ENCODE measurements at regions not wholly inside any gene's neighbourhood (a gene's known extent, or its start where the extent isn't known, plus 50 kb on each side); places are given as distances from the start of the nearest gene placed in this dataset.

DNA sequence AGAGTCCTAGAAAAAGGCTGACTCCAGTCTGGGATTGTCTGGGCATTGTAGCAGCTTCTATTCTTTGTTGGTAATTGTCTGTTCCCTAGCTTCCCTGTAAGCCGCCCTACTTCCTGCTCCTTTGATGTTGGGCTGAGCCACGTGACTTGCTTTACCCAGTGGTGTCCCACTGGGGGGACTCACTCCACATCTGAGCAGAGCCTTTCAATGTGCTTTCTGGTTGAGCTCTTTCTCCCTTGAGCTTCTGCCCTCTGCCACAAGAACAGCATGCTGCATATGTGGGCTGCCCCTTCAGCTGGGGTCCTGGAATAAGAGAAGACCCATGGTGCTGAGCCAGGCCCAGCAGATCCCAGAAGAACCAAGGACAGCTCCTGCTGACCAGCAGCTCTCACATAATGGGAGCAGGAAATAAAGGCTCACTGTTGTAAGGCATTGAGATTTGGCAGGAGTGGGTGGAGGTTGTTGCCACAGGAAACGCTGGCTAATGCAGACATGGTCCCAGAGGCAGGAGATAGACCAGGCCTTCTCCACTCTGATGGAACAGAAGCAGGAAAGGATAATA, 276.3 kb upstream of the GJB5 start:
- TF ChIP-seq, protein P1, sequence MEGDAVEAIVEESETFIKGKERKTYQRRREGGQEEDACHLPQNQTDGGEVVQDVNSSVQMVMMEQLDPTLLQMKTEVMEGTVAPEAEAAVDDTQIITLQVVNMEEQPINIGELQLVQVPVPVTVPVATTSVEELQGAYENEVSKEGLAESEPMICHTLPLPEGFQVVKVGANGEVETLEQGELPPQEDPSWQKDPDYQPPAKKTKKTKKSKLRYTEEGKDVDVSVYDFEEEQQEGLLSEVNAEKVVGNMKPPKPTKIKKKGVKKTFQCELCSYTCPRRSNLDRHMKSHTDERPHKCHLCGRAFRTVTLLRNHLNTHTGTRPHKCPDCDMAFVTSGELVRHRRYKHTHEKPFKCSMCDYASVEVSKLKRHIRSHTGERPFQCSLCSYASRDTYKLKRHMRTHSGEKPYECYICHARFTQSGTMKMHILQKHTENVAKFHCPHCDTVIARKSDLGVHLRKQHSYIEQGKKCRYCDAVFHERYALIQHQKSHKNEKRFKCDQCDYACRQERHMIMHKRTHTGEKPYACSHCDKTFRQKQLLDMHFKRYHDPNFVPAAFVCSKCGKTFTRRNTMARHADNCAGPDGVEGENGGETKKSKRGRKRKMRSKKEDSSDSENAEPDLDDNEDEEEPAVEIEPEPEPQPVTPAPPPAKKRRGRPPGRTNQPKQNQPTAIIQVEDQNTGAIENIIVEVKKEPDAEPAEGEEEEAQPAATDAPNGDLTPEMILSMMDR (IDR thresholded peaks at IDR 0.05), result no peak
- ATAC-seq (ENCODE audit: low FRiP score) (no peak), DNase-seq (ENCODE audit: low spot score) (no peak)

DNA sequence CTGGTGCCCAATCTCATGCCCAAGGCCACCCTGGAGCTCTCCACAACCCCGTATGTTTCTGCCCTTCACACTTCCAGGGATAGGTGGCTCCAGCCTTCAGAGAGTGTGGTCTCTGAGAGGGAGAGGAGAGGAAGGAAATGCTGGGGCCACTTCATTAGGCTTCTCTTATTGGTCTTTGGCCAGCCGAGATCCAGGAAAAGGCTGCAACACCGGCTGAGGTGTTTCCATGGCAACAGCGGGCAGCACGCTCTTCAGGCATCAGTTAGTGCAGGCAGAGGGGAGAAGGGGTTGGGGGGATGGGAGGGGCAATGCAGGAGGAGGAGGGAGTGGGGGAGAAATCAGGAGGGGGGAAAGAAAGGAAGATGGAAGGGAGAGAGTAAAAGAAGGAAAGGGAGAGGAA, 275.1 kb upstream of the GJB5 start:
- TF ChIP-seq, protein P1 (IDR thresholded peaks at IDR 0.05), result no peak
- DNase-seq (ENCODE audit: low spot score) (no peak), ATAC-seq (ENCODE audit: low FRiP score) (no peak)

DNA sequence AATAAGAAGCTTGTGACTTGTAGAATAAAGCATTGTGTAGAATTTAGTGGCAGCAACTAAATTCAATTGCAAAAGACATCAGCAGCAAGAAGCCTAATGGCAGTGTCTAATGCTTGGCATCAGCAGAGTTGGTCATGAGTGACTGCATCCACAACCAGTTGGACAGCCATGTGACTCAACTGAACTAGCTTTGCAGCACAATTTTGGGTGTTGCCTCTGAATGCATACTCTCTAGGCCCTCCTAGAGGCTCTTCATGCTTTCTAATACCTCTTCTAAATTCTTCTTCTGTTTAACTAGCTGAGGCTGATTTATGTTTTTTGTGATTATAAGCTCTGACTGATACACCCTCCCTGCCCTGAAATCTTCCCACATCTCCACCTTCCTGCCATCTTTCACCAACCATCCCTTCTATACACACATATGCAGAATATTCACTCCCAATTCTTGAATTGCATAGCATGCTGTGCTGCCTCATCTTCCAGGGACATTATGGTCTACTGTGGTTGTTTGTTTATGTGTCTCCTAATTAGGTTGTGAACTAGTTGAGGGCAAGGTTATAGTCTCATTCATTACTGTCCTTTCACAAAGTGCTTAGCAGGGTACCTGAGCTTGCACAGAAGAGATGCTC, 266.7 kb upstream of the GJB5 start:
- ATAC-seq (ENCODE audit: low FRiP score) (no peak), DNase-seq (ENCODE audit: low spot score) (no peak)
- TF ChIP-seq, protein P1 (IDR thresholded peaks at IDR 0.05), result no peak

DNA sequence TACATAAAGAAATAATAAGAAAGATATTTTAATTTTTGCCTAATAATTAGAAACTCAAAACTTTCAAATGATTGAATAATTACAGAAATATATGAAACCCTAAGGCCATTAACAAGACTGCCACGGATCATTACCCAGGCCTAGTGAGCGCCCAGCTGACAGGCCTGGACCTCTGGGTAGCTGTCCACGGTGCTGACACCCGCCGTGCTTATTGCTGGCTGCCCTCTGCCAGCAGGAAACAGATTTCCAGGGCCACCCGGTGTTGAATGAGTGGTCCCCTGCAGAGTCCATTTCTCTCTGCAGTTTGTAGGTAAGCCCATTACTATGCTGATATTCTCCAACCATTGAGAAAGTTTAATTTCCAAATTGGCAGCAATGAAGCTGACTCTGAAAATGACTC, 254.4 kb upstream of the GJB5 start:
- TF ChIP-seq, protein P1 (IDR thresholded peaks at IDR 0.05), result no peak
- ATAC-seq (ENCODE audit: low FRiP score), result no peak
- no peak for DNase-seq (ENCODE audit: low spot score)

DNA sequence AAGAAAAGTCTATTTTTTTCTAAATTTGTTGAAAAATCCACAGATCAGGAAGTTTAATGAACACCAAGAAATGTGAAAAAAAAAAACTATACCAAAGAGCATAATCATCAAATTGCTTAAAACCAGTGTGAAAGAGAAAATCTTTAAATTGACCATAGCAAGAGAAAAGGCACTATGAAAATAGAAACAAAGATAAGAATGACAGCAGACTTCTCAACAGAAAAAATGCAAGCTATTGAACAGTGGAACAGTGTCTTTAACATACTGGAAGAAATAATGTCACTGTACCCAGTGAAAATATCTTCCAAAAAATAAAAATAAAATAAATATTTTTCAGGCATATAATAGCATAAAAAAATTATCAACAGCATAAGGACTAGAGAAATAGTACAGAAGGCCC, 243.0 kb upstream of the GJB5 start:
- ATAC-seq (ENCODE audit: low FRiP score) (no peak), DNase-seq (ENCODE audit: low spot score) (no peak)
- TF ChIP-seq, protein P1 (IDR thresholded peaks at IDR 0.05), result no peak

DNA sequence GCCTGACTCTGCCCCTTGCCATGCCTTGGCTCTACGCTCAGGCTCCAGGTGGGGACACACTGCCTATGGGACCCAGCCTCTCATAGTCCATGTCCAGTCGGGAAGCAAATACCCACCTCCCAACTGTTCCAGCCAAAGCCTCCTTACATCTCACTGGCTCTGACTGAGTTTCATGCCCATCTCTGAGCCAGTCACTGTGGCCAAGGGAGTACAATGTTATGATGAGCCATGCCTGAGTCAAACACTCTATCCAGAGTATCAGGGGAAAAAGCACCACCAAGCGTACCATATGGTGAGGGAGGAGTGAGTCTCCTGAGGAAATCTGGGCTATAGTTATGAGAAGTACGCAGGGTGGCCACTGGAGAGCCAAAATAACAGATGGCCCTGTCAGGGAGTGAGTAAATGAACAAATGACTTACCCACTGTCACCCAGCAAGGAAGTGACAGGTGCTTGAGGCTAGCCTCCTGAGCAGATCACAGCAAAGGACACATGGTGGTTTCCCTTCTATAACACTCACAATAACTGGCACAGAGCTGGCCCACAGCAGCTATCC, 236.6 kb upstream of the GJB5 start:
- DNase-seq (ENCODE audit: low spot score) (no peak), ATAC-seq (ENCODE audit: low FRiP score) (no peak)
- TF ChIP-seq, protein P1 (IDR thresholded peaks at IDR 0.05), result no peak

DNA sequence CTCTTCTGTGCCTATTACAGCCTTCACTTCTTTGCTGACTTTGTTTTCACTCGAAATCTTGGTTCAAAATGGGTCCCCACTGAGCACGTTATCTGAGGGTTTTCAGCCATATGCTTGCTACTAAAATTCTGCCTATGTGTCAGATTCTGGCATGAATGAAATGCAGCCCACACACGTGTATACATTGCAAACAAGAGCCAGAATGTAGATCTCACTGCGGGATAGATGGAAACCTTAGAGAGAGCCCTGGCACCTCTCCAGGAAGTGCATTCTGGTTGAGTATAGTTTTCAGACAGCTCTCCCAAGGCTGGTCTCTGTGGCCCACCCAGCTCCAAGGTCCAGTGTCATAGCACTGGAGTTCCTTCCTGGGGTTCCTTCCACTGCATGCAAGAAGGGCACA, 234.7 kb upstream of the GJB5 start:
- no peak for DNase-seq (ENCODE audit: low spot score)
- TF ChIP-seq, protein P1 (IDR thresholded peaks at IDR 0.05), result no peak
- ATAC-seq (ENCODE audit: low FRiP score), result no peak

All from omental fat pad (tissue), 3 donors.